ENCODE measurements at regions not wholly inside any gene's neighbourhood (a gene's known extent, or its start where the extent isn't known, plus 50 kb on each side); places are given as distances from the start of the nearest gene placed in this dataset.
"Not testable (repeated sequence)": the region's sequence is repeated elsewhere in the genome, so short reads cannot be mapped to it uniquely, and the experiment has no call there.

- not testable (repeated sequence) for TF ChIP-seq CTCF, POLR2A (IDR thresholded peaks at IDR 0.05)
These were observed 88.6 kb upstream of the NBPF26 start for GRCh38 chr1:120634816-120635806.

Data from stomach (tissue), 4 donors.